ENCODE measurements at regions not wholly inside any gene's neighbourhood (a gene's known extent, or its start where the extent isn't known, plus 50 kb on each side); places are given as distances from the start of the nearest gene placed in this dataset.

DNA sequence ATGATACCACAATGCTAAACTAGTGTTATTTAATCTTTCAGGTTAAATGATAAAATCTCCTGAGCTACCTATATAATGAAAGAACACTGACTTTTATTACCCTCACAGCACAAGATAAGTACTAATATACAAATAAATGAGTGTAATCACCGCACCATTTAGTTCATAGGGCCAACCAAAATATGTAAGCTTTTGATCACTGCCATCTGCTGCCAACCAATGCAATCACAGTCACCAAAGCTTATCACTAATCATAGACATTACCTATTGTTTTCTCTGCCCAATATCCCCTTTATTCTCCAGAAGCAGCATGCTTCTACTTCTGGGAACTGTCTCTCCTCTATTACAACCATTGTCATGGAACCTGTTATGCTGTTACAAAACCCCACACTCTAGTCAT lies 151.6 kb upstream of the LRATD1 start:
- Mint-ChIP-seq H3K4me1 (no peaks in the 10 kb centered on the region), H3K36me3 (ENCODE audit: insufficient read depth in 1 of 3, low read depth in 3 of 3) (peaks cover 0 to 4% (median 0%) of the 10 kb centered on the region in 3 experiments; a peak in 1 of 7 replicates), H3K27me3 (ENCODE audit: low read depth) (no peaks in the 10 kb centered on the region), H3K27ac (no peak overlapping the region), H3K9me3 (peaks cover 0 to 4% of the 10 kb centered on the region in 2 experiments; a peak in 2 of 5 replicates), H3K4me3 (no peak overlapping the region)
- no peak overlapping the region for H2BK12ac ChIP-seq (ENCODE audit: insufficient read length, low read depth, low read length)
- no peak overlapping the region for H3K14ac ChIP-seq (ENCODE audit: insufficient read depth, low read length)
- H3K79me1 ChIP-seq (ENCODE audit: insufficient read depth, low read depth, low read length, poor library complexity, severe bottlenecking), result no peaks in the 10 kb centered on the region
- H2BK120ac ChIP-seq (ENCODE audit: low read depth, low read length, poor library complexity, severe bottlenecking), result no peak overlapping the region
- H2BK20ac ChIP-seq (ENCODE audit: low read depth, low read length, poor library complexity, severe bottlenecking), result no peak overlapping the region
- H3K27ac ChIP-seq (ENCODE audit: insufficient read length, low read depth, low read length), result no peak overlapping the region
- no peak overlapping the region for H2AK5ac ChIP-seq (ENCODE audit: insufficient read length, low read length)
- H3K9ac ChIP-seq (ENCODE audit: extremely low read depth, insufficient read length, low read length), result no peak overlapping the region
- no peaks in the 10 kb centered on the region for H3K23me2 ChIP-seq (ENCODE audit: insufficient read length, low read depth, low read length, poor library complexity, severe bottlenecking)
- H2AFZ ChIP-seq (ENCODE audit: low read length), result no peak overlapping the region
- H3K79me2 ChIP-seq (ENCODE audit: insufficient read depth, low read length), result no peaks in the 10 kb centered on the region
- no peak overlapping the region for H3T11ph ChIP-seq (ENCODE audit: low read length)
- no peak overlapping the region for H4K5ac ChIP-seq (ENCODE audit: insufficient read length, low read depth, low read length)
- DNase-seq, result no peak
- H2BK5ac ChIP-seq (ENCODE audit: insufficient read length, low read length), result no peak overlapping the region
- H3K23ac ChIP-seq (ENCODE audit: insufficient read length, low read depth, low read length), result no peak overlapping the region
- no peaks in the 10 kb centered on the region for H3K27me3 ChIP-seq (ENCODE audit: insufficient read depth, low read length)
- no peak overlapping the region for H4K91ac ChIP-seq (ENCODE audit: insufficient read length, low read depth, low read length)
- H4K8ac ChIP-seq (replicated peaks; ENCODE audit: insufficient read length, low read depth, low read length), result no peak overlapping the region
- H3K4ac ChIP-seq (ENCODE audit: low read depth, low read length), result no peak overlapping the region
- H3K4me1 ChIP-seq (ENCODE audit: insufficient read depth, low read length), result no peaks in the 10 kb centered on the region
- no peaks in the 10 kb centered on the region for H3K9me3 ChIP-seq (ENCODE audit: control insufficient read depth, low read depth, low read length)
- no peak overlapping the region for H3K56ac ChIP-seq (ENCODE audit: insufficient read length, low read depth, low read length)
- no peak overlapping the region for H3K4me2 ChIP-seq (ENCODE audit: insufficient read depth, insufficient read length, low read length)
- H4K20me1 ChIP-seq (ENCODE audit: control insufficient read depth, insufficient read depth, insufficient read length), result no peaks in the 10 kb centered on the region
- H2BK15ac ChIP-seq (ENCODE audit: low read depth, low read length), result no peak overlapping the region
- WGBS (ENCODE audit: extremely low coverage, insufficient read length, low lambda C conversion rate), result no CpG with 5 or more reads among the region's 1 CpG
- H3K18ac ChIP-seq (ENCODE audit: insufficient read length, low read depth, low read length), result no peak overlapping the region
- TF ChIP-seq, protein P1, sequence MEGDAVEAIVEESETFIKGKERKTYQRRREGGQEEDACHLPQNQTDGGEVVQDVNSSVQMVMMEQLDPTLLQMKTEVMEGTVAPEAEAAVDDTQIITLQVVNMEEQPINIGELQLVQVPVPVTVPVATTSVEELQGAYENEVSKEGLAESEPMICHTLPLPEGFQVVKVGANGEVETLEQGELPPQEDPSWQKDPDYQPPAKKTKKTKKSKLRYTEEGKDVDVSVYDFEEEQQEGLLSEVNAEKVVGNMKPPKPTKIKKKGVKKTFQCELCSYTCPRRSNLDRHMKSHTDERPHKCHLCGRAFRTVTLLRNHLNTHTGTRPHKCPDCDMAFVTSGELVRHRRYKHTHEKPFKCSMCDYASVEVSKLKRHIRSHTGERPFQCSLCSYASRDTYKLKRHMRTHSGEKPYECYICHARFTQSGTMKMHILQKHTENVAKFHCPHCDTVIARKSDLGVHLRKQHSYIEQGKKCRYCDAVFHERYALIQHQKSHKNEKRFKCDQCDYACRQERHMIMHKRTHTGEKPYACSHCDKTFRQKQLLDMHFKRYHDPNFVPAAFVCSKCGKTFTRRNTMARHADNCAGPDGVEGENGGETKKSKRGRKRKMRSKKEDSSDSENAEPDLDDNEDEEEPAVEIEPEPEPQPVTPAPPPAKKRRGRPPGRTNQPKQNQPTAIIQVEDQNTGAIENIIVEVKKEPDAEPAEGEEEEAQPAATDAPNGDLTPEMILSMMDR (conservative IDR thresholded peaks at IDR 0.05), result no peak; the same call in 2 of the 3 replicates
